GM23248 (cell line): ENCODE measurements at regions not wholly inside any gene's neighbourhood (a gene's known extent, or its start where the extent isn't known, plus 50 kb on each side); places are given as distances from the start of the nearest gene placed in this dataset.

Source experiments
- DNase-seq: peaks from one replicate; pipeline ENCODE4 v3.0.0-alpha.2; 2015
- H2AFZ ChIP-seq: fragments of 200-600 bp; sonication (generic); 2 replicates; pipeline ENCODE4 v1.6.1; 2016; ENCODE audit warnings: antibody characterized with exemption
- H3F3A ChIP-seq: fragments of 200-600 bp; sonication (generic); 2 replicates; pipeline ENCODE4 v1.6.1; 2016; ENCODE audit warnings: mild to moderate bottlenecking, antibody characterized with exemption, mixed run types; ENCODE audit not compliant: insufficient read depth
- H3K27ac ChIP-seq: fragments of 200-600 bp; sonication (generic); 2 replicates; pipeline ENCODE4 v1.5.1; 2016; ENCODE audit warnings: mild to moderate bottlenecking
- H3K27me3 ChIP-seq: fragments of 200-600 bp; sonication (generic); replicated peaks from 2 replicates; pipeline ENCODE4 v1.6.1; 2016; ENCODE audit warnings: mild to moderate bottlenecking; ENCODE audit not compliant: insufficient read depth
- H3K36me3 ChIP-seq: fragments of 200-600 bp; sonication (generic); 2 replicates; pipeline ENCODE4 v1.6.1; 2016; ENCODE audit warnings: low read depth, mild to moderate bottlenecking
- H3K4me1 ChIP-seq: fragments of 200-600 bp; sonication (generic); 2 replicates; pipeline ENCODE4 v1.6.1; 2016; ENCODE audit warnings: mild to moderate bottlenecking; ENCODE audit not compliant: insufficient read depth
- H3K4me2 ChIP-seq: fragments of 200-600 bp; sonication (generic); one replicate; pipeline ENCODE4 v1.6.1; 2016; ENCODE audit warnings: mild to moderate bottlenecking; ENCODE audit not compliant: unreplicated experiment
- H3K4me3 ChIP-seq: fragments of 200-600 bp; sonication (generic); 2 replicates; pipeline ENCODE4 v1.5.1; 2016; ENCODE audit warnings: mild to moderate bottlenecking
- H3K79me2 ChIP-seq: fragments of 200-600 bp; sonication (generic); 2 replicates; pipeline ENCODE4 v1.6.1; 2016; ENCODE audit warnings: mild to moderate bottlenecking; ENCODE audit not compliant: insufficient read depth
- H3K9ac ChIP-seq: fragments of 200-600 bp; sonication (generic); 2 replicates; pipeline ENCODE4 v1.6.1; 2016; ENCODE audit warnings: mild to moderate bottlenecking
- H3K9me2 ChIP-seq: fragments of 200-600 bp; sonication (generic); 2 replicates; pipeline ENCODE4 v1.6.1; 2016; ENCODE audit warnings: mixed run types, mild to moderate bottlenecking, moderate library complexity; ENCODE audit not compliant: insufficient read depth
- H3K9me3 ChIP-seq: fragments of 200-600 bp; sonication (generic); one replicate; pipeline ENCODE4 v1.6.1; 2017; ENCODE audit warnings: low read depth
- H4K20me1 ChIP-seq: fragments of 200-600 bp; sonication (generic); 2 replicates; pipeline ENCODE4 v1.6.0; 2016; ENCODE audit not compliant: insufficient read depth
- EZH2 ChIP-seq: fragments of 200-600 bp; sonication (generic); IDR thresholded peaks from 2 replicates; pipeline ENCODE4 v1.6.1; 2018; ENCODE audit warnings: antibody characterized with exemption, mild to moderate bottlenecking; ENCODE audit not compliant: insufficient read depth, poor library complexity, severe bottlenecking
- EZH2phosphoT487 ChIP-seq: fragments of 200-600 bp; sonication (generic); IDR thresholded peaks from 2 replicates; pipeline ENCODE4 v1.6.1; 2018; ENCODE audit warnings: antibody characterized with exemption, moderate library complexity, mild to moderate bottlenecking, low read depth; ENCODE audit not compliant: insufficient read depth
- WGBS, 2 experiments: methylation state at CpG; one replicate each; pipeline ENCODE4 v1.1.6; 2015 to 2017; ENCODE audit warnings: low lambda C conversion rate in 2 of 2, low coverage in 1 of 2; ENCODE audit errors: missing lambda C conversion rate in 2 of 2; 5-methylcytosine and 5-hydroxymethylcytosine counted together
- in situ Hi-C: fragments of 300-500 bp; cut with MboI; formaldehyde crosslinking; loops from 2 replicates; pipeline ENCODE4 v1.15.0; 2020

DNA sequence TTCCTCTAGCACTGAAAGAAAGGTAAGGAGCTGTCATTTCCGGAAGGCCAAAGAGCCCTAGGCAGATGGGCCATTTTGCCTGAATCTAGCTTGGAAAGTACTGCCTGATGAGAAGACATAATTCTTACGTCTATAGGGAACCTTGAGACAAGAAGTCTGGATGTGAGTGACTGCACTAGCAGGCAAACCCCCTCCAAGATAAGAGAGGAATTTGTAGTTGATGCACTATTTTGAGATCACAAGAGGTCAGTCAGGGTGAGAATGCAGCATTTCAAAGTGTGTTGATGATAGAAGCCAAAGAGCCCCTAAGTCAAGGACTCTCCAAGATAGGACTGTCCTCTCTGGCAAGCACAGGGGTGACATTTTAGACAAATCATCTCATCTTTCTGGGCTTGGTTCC, 99.2 kb downstream of the HES1 start:
- H3K4me2 ChIP-seq, result no peak overlapping the region
- H3K9ac ChIP-seq, result no peak overlapping the region
- no peaks in the 10 kb centered on the region for H3K79me2 ChIP-seq
- TF ChIP-seq EZH2phosphoT487 (no peak), EZH2 (no peak)
- H3K9me3 ChIP-seq, result no peaks in the 10 kb centered on the region
- no peaks in the 10 kb centered on the region for H4K20me1 ChIP-seq
- H3K27ac ChIP-seq, result no peak overlapping the region
- no peaks in the 10 kb centered on the region for H3K9me2 ChIP-seq
- 68 to 70% methylated on average over 2 of the region's 2 CpGs for WGBS, 2 experiments
- no peaks in the 10 kb centered on the region for H3K4me1 ChIP-seq
- no peak overlapping the region for H2AFZ ChIP-seq
- in situ Hi-C loops, result no loop called here
- H3K36me3 ChIP-seq, result no peaks in the 10 kb centered on the region
- H3F3A ChIP-seq, result no peaks in the 10 kb centered on the region
- no peak overlapping the region for H3K4me3 ChIP-seq
- peaks cover 24% of the 10 kb centered on the region for H3K27me3 ChIP-seq
- DNase-seq, result no peak

- no peak overlapping the region for H3K9ac ChIP-seq
- in situ Hi-C loops, result no loop called here
- no peaks in the 10 kb centered on the region for H3F3A ChIP-seq
- H3K27ac ChIP-seq, result no peak overlapping the region
- WGBS, 2 experiments, result 47 to 55% methylated on average over 5 of the region's 5 CpGs
- H2AFZ ChIP-seq, result no peak overlapping the region
- no peak for DNase-seq
- no peaks in the 10 kb centered on the region for H4K20me1 ChIP-seq
- no peaks in the 10 kb centered on the region for H3K79me2 ChIP-seq
- no peak overlapping the region for H3K4me3 ChIP-seq
- TF ChIP-seq EZH2phosphoT487 (no peak), EZH2 (no peak)
- no peaks in the 10 kb centered on the region for H3K4me1 ChIP-seq
- H3K4me2 ChIP-seq, result no peak overlapping the region
- H3K9me2 ChIP-seq, result no peaks in the 10 kb centered on the region
- H3K27me3 ChIP-seq, result peaks cover 35% of the 10 kb centered on the region
- no peaks in the 10 kb centered on the region for H3K36me3 ChIP-seq
- H3K9me3 ChIP-seq, result no peaks in the 10 kb centered on the region
Measured at GRCh38 chr3:194237110-194237509, 101.2 kb downstream of the HES1 start.

- Histone ChIP-seq H3K4me3 (no peak overlapping the region), H4K20me1 (no peaks in the 10 kb centered on the region), H3K79me2 (no peaks in the 10 kb centered on the region), H3K9ac (no peak overlapping the region), H3K9me3 (no peaks in the 10 kb centered on the region), H3K36me3 (no peaks in the 10 kb centered on the region), H3K4me2 (no peak overlapping the region), H3K4me1 (no peaks in the 10 kb centered on the region), H3K27me3 (peaks cover 25% of the 10 kb centered on the region), H3F3A (no peaks in the 10 kb centered on the region), H3K9me2 (no peaks in the 10 kb centered on the region), H3K27ac (no peak overlapping the region), H2AFZ (no peak overlapping the region)
- in situ Hi-C loops, result no loop called here
- TF ChIP-seq EZH2phosphoT487, result no peak
- TF ChIP-seq EZH2, result no peak
- 64 to 71% methylated on average over 7 of the region's 7 CpGs for WGBS, 2 experiments
- DNase-seq, result no peak
Measured at GRCh38 chr3:194240766-194241165, 104.8 kb downstream of the HES1 start.

DNA sequence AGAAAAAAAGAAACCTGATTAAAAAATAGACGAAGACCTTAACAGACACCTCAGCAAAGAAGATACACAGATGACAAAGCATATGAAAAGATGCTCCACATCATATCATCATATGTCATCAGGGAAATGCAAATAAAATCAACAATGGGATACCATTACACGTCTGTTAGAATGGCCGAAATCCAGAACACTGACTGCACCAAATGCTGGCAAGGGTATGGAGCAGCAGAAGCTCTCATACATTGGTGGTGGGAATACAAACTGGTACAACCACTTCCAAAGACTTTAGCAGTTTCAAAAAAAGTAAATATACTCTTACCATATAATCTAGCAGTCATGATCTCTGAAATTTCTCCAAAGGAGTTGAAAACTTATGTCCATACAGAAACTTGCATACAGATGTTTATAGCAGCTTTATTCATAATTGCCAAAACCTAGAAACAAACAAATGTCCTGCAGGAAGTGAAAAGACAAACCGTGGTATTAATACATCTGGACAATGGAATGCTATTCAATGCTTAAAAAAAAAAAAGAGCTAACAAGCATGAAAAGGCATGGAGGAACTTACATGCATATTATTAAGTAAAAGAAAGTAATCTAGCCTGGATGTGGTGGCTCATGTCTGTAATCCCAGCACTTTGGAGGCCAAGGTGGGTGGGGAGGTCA, 107.4 kb downstream of the HES1 start:
- H3F3A ChIP-seq, result no peaks in the 10 kb centered on the region
- H3K79me2 ChIP-seq, result no peaks in the 10 kb centered on the region
- no peak overlapping the region for H2AFZ ChIP-seq
- TF ChIP-seq EZH2phosphoT487 (no peak), EZH2 (no peak)
- H3K4me1 ChIP-seq, result no peaks in the 10 kb centered on the region
- no peak overlapping the region for H3K4me3 ChIP-seq
- H3K4me2 ChIP-seq, result no peak overlapping the region
- no peaks in the 10 kb centered on the region for H3K36me3 ChIP-seq
- in situ Hi-C loops, result no loop called here
- H3K9me2 ChIP-seq, result no peaks in the 10 kb centered on the region
- H3K9me3 ChIP-seq, result no peaks in the 10 kb centered on the region
- no peak overlapping the region for H3K27ac ChIP-seq
- DNase-seq, result no peak
- no peaks in the 10 kb centered on the region for H4K20me1 ChIP-seq
- H3K9ac ChIP-seq, result no peak overlapping the region
- WGBS, 2 experiments, result 37 to 50% methylated on average over 4 of the region's 4 CpGs
- peaks cover 16% of the 10 kb centered on the region for H3K27me3 ChIP-seq
